ENCODE measurements at regions not wholly inside any gene's neighbourhood (a gene's known extent, or its start where the extent isn't known, plus 50 kb on each side); places are given as distances from the start of the nearest gene placed in this dataset.
A peak's percentile ranks its signal among the peaks of the same experiment; 100 is the strongest.

GRCh38 chr1:208628022-208628914, 384.1 kb upstream of the PLXNA2 start:
- H3K36me3 ChIP-seq (ENCODE audit: control insufficient read depth in 2 of 2, insufficient read depth in 2 of 2, low read length in 1 of 2), result no peaks in the 10 kb centered on the region
- peaks cover 0 to 3% of the 10 kb centered on the region in 2 donors for H3K27me3 ChIP-seq (ENCODE audit: control insufficient read depth in 1 of 2, insufficient read depth in 2 of 2, low read length in 2 of 2)
- no peaks in the 10 kb centered on the region for H3K9me3 ChIP-seq (ENCODE audit: control insufficient read depth in 2 of 2, insufficient read depth in 1 of 2, low read depth in 1 of 2, low read length in 1 of 2)
- WGBS, 2 donors, result 81 to 89% methylated on average over 7 of the region's 7 CpGs
- H3K27ac ChIP-seq (ENCODE audit: low read depth in 2 of 2, low read length in 1 of 2), result no peak overlapping the region
- no peaks in the 10 kb centered on the region for H3K4me1 ChIP-seq (ENCODE audit: control insufficient read depth in 2 of 2, insufficient read depth in 2 of 2, low read length in 1 of 2)
- no peak overlapping the region for H3K4me3 ChIP-seq (ENCODE audit: low read depth in 1 of 2, low read length in 2 of 2)

- Histone ChIP-seq H3K4me1 (ENCODE audit: control insufficient read depth in 2 of 2, insufficient read depth in 2 of 2, low read length in 1 of 2) (no peaks in the 10 kb centered on the region), H3K4me3 (ENCODE audit: low read depth in 1 of 2, low read length in 2 of 2) (peak overlapping the region in 1 of 2 donors; percentile 12), H3K9me3 (ENCODE audit: control insufficient read depth in 2 of 2, insufficient read depth in 1 of 2, low read depth in 1 of 2, low read length in 1 of 2) (no peaks in the 10 kb centered on the region), H3K27me3 (ENCODE audit: control insufficient read depth in 1 of 2, insufficient read depth in 2 of 2, low read length in 2 of 2) (peaks cover 0 to 4% of the 10 kb centered on the region in 2 donors), H3K36me3 (ENCODE audit: control insufficient read depth in 2 of 2, insufficient read depth in 2 of 2, low read length in 1 of 2) (no peaks in the 10 kb centered on the region), H3K27ac (ENCODE audit: low read depth in 2 of 2, low read length in 1 of 2) (no peak overlapping the region)
- 55 to 62% methylated on average over 8 of the region's 8 CpGs for WGBS, 2 donors
Measured at GRCh38 chr1:208631092-208631491, 386.9 kb upstream of the PLXNA2 start.

- Histone ChIP-seq H3K36me3 (ENCODE audit: control insufficient read depth in 2 of 2, insufficient read depth in 2 of 2, low read length in 1 of 2) (no peaks in the 10 kb centered on the region), H3K4me3 (ENCODE audit: low read depth in 1 of 2, low read length in 2 of 2) (peak overlapping the region in 1 of 2 donors; percentile 12), H3K27ac (ENCODE audit: low read depth in 2 of 2, low read length in 1 of 2) (no peak overlapping the region), H3K9me3 (ENCODE audit: control insufficient read depth in 2 of 2, insufficient read depth in 1 of 2, low read depth in 1 of 2, low read length in 1 of 2) (no peaks in the 10 kb centered on the region), H3K4me1 (ENCODE audit: control insufficient read depth in 2 of 2, insufficient read depth in 2 of 2, low read length in 1 of 2) (no peaks in the 10 kb centered on the region), H3K27me3 (ENCODE audit: control insufficient read depth in 1 of 2, insufficient read depth in 2 of 2, low read length in 2 of 2) (peaks cover 0 to 4% of the 10 kb centered on the region in 2 donors)
- 48 to 53% methylated on average over 4 of the region's 4 CpGs for WGBS, 2 donors
Measured at GRCh38 chr1:208631506-208631905, 387.3 kb upstream of the PLXNA2 start.

GRCh38 chr1:208634346-208635140, 390.4 kb upstream of the PLXNA2 start:
- WGBS, 2 donors, result 76 to 77% methylated on average over 5 of the region's 5 CpGs
- H3K27me3 ChIP-seq (ENCODE audit: control insufficient read depth in 1 of 2, insufficient read depth in 2 of 2, low read length in 2 of 2), result peaks cover 2 to 4% of the 10 kb centered on the region in 2 donors

DNA sequence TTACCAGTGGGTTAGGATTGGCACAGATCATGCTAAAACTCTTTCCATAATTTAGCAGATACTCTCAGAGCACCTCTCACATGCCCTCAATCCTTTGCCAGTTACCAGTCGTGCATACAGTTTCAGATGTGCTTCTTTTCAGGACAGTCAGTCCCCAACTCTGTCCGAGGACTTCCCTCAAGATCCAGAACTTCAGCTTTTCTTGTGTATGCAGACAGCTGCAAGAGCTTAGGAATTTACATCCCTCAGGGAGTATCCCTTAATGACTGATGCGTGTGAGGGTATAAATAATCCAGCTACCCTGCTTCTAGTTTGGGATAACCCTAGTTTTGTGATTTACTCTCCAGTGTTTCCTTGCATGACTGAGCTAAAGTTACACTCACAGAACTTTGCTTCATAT, 393.0 kb upstream of the PLXNA2 start:
- Histone ChIP-seq H3K4me3 (ENCODE audit: low read depth in 1 of 2, low read length in 2 of 2) (no peak overlapping the region), H3K27me3 (ENCODE audit: control insufficient read depth in 1 of 2, insufficient read depth in 2 of 2, low read length in 2 of 2) (peaks cover 2 to 4% of the 10 kb centered on the region in 2 donors), H3K27ac (ENCODE audit: low read depth in 2 of 2, low read length in 1 of 2) (no peak overlapping the region), H3K4me1 (ENCODE audit: control insufficient read depth in 2 of 2, insufficient read depth in 2 of 2, low read length in 1 of 2) (no peaks in the 10 kb centered on the region), H3K9me3 (ENCODE audit: control insufficient read depth in 2 of 2, insufficient read depth in 1 of 2, low read depth in 1 of 2, low read length in 1 of 2) (no peaks in the 10 kb centered on the region), H3K36me3 (ENCODE audit: control insufficient read depth in 2 of 2, insufficient read depth in 2 of 2, low read length in 1 of 2) (no peaks in the 10 kb centered on the region)
- 68 to 71% methylated on average over 3 of the region's 3 CpGs for WGBS, 2 donors

More at GRCh38 chr1:208634346-208635140, 390.4 kb upstream of the PLXNA2 start:
- no peak overlapping the region for H3K27ac ChIP-seq (ENCODE audit: low read depth in 2 of 2, low read length in 1 of 2)
- no peaks in the 10 kb centered on the region for H3K4me1 ChIP-seq (ENCODE audit: control insufficient read depth in 2 of 2, insufficient read depth in 2 of 2, low read length in 1 of 2)
- H3K4me3 ChIP-seq (ENCODE audit: low read depth in 1 of 2, low read length in 2 of 2), result no peak overlapping the region
- no peaks in the 10 kb centered on the region for H3K9me3 ChIP-seq (ENCODE audit: control insufficient read depth in 2 of 2, insufficient read depth in 1 of 2, low read depth in 1 of 2, low read length in 1 of 2)
- no peaks in the 10 kb centered on the region for H3K36me3 ChIP-seq (ENCODE audit: control insufficient read depth in 2 of 2, insufficient read depth in 2 of 2, low read length in 1 of 2)

- Histone ChIP-seq H3K4me3 (ENCODE audit: low read depth in 1 of 2, low read length in 2 of 2) (no peak overlapping the region), H3K27ac (ENCODE audit: low read depth in 2 of 2, low read length in 1 of 2) (no peak overlapping the region), H3K27me3 (ENCODE audit: control insufficient read depth in 1 of 2, insufficient read depth in 2 of 2, low read length in 2 of 2) (peaks cover 0 to 6% of the 10 kb centered on the region in 2 donors), H3K9me3 (ENCODE audit: control insufficient read depth in 2 of 2, insufficient read depth in 1 of 2, low read depth in 1 of 2, low read length in 1 of 2) (peaks cover 0 to 2% of the 10 kb centered on the region in 2 donors), H3K36me3 (ENCODE audit: control insufficient read depth in 2 of 2, insufficient read depth in 2 of 2, low read length in 1 of 2) (no peaks in the 10 kb centered on the region), H3K4me1 (ENCODE audit: control insufficient read depth in 2 of 2, insufficient read depth in 2 of 2, low read length in 1 of 2) (no peaks in the 10 kb centered on the region)
- 86 to 94% methylated on average over 2 of the region's 2 CpGs for WGBS, 2 donors
Measured at GRCh38 chr1:208639382-208639781, 395.2 kb upstream of the PLXNA2 start.

GRCh38 chr1:208640295-208640694, 396.1 kb upstream of the PLXNA2 start:
- no peaks in the 10 kb centered on the region for H3K36me3 ChIP-seq (ENCODE audit: control insufficient read depth in 2 of 2, insufficient read depth in 2 of 2, low read length in 1 of 2)
- H3K4me3 ChIP-seq (ENCODE audit: low read depth in 1 of 2, low read length in 2 of 2), result no peak overlapping the region
- H3K27ac ChIP-seq (ENCODE audit: low read depth in 2 of 2, low read length in 1 of 2), result no peak overlapping the region
- H3K27me3 ChIP-seq (ENCODE audit: control insufficient read depth in 1 of 2, insufficient read depth in 2 of 2, low read length in 2 of 2), result peaks cover 1 to 6% of the 10 kb centered on the region in 2 donors
- H3K4me1 ChIP-seq (ENCODE audit: control insufficient read depth in 2 of 2, insufficient read depth in 2 of 2, low read length in 1 of 2), result no peaks in the 10 kb centered on the region
- WGBS, 2 donors, result 81 to 84% methylated on average over 5 of the region's 5 CpGs
- H3K9me3 ChIP-seq (ENCODE audit: control insufficient read depth in 2 of 2, insufficient read depth in 1 of 2, low read depth in 1 of 2, low read length in 1 of 2), result peaks cover 0 to 2% of the 10 kb centered on the region in 2 donors

DNA sequence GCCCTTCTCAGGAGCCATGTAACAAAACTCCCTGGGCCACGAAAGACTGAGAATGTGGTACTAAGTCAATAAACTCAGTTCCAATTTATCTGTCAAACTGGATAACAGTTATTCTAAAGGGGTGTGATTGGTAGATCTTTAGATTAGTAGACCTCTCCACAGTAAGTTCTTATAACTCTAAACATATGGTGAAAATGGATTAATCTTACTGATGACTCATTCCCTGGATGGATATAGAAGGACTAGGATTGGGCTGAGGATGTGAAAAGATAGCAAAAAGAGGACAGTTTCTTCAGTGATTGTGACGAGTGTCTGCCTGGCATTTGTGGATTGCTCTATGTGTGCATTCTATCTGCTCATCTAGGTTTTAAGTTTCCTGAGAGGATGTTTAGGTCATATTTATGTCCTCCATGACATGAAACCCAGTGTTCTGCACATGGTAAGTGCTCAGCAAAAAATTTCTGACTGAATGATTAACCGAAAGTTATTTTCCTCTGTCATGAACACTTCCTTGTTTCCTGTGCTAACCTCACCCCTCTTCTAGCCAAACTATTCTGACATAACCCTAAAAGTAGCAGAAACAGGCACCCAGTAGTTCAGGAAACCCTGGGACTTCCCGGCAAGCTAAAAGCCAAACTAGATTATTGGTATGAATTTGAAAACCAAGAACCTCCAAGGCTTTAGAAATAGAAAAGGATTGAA, 397.5 kb upstream of the PLXNA2 start:
- 77 to 79% methylated on average over 4 of the region's 4 CpGs for WGBS, 2 donors
- no peaks in the 10 kb centered on the region for H3K36me3 ChIP-seq (ENCODE audit: control insufficient read depth in 2 of 2, insufficient read depth in 2 of 2, low read length in 1 of 2)
- no peak overlapping the region for H3K4me3 ChIP-seq (ENCODE audit: low read depth in 1 of 2, low read length in 2 of 2)
- H3K27me3 ChIP-seq (ENCODE audit: control insufficient read depth in 1 of 2, insufficient read depth in 2 of 2, low read length in 2 of 2), result peaks cover 3 to 6% of the 10 kb centered on the region in 2 donors
- no peaks in the 10 kb centered on the region for H3K4me1 ChIP-seq (ENCODE audit: control insufficient read depth in 2 of 2, insufficient read depth in 2 of 2, low read length in 1 of 2)
- peaks cover 0 to 2% of the 10 kb centered on the region in 2 donors for H3K9me3 ChIP-seq (ENCODE audit: control insufficient read depth in 2 of 2, insufficient read depth in 1 of 2, low read depth in 1 of 2, low read length in 1 of 2)
- no peak overlapping the region for H3K27ac ChIP-seq (ENCODE audit: low read depth in 2 of 2, low read length in 1 of 2)

DNA sequence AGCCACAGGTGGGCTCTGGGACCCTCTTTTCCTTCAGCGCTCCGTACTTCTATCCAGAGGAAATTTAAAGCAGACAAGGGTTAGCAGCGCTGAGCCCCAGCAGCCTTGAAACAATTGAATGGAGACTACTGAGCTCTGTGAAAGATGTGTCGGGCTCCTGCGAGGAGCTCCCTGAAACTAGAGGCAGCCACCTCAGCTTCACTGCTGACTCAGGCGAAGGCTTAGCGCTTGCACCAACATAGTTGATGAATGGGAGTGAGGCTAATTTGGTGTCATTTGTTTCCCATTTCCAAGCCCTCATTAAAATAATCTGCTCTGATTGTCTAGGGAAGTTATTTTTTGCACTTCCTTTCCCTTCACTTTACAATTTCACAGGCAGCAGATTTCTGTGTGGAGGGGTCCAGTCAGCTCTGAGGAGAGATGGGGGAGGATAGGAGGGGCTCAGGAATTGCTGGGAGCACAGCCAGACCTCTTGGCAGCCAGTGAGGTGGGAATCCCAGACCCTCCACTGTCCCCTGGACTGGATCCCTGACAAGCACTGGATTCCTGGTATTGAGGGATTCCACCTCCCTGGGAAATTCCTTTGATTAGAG, 398.9 kb upstream of the PLXNA2 start:
- Histone ChIP-seq H3K4me3 (ENCODE audit: low read depth in 1 of 2, low read length in 2 of 2) (no peak overlapping the region), H3K36me3 (ENCODE audit: control insufficient read depth in 2 of 2, insufficient read depth in 2 of 2, low read length in 1 of 2) (no peaks in the 10 kb centered on the region), H3K4me1 (ENCODE audit: control insufficient read depth in 2 of 2, insufficient read depth in 2 of 2, low read length in 1 of 2) (no peaks in the 10 kb centered on the region), H3K27ac (ENCODE audit: low read depth in 2 of 2, low read length in 1 of 2) (no peak overlapping the region), H3K27me3 (ENCODE audit: control insufficient read depth in 1 of 2, insufficient read depth in 2 of 2, low read length in 2 of 2) (peaks cover 3 to 6% of the 10 kb centered on the region in 2 donors), H3K9me3 (ENCODE audit: control insufficient read depth in 2 of 2, insufficient read depth in 1 of 2, low read depth in 1 of 2, low read length in 1 of 2) (peaks cover 0 to 2% of the 10 kb centered on the region in 2 donors)
- WGBS, 2 donors, result 83% methylated on average over 7 of the region's 7 CpGs

Data from esophagus (tissue), 2 donors.